ENCODE measurements at regions not wholly inside any gene's neighbourhood (a gene's known extent, or its start where the extent isn't known, plus 50 kb on each side); places are given as distances from the start of the nearest gene placed in this dataset.

GRCh38 chr11:28400331-28401100, 292.3 kb downstream of the METTL15 start:
- DNase-seq (ENCODE audit: low spot score), result peak; percentile 30

GRCh38 chr11:28393348-28393747, 285.2 kb downstream of the METTL15 start:
- no peak for DNase-seq (ENCODE audit: low spot score)

- DNase-seq (ENCODE audit: low spot score), result no peak
These were observed 276.2 kb downstream of the METTL15 start for GRCh38 chr11:28384418-28384817.

GRCh38 chr11:28383456-28383855, 275.3 kb downstream of the METTL15 start:
- DNase-seq (ENCODE audit: low spot score), result no peak

Measured in AG08396 (cell line).